ENCODE measurements at regions not wholly inside any gene's neighbourhood (a gene's known extent, or its start where the extent isn't known, plus 50 kb on each side); places are given as distances from the start of the nearest gene placed in this dataset.

GRCh38 chr12:128164533-128164932, 102.4 kb upstream of the TMEM132C start:
- Histone ChIP-seq H2AFZ (ENCODE audit: low read length) (no peak overlapping the region), H3K27ac (ENCODE audit: low read depth, low read length) (no peak overlapping the region), H3K4me1 (ENCODE audit: insufficient read depth, low read length) (no peaks in the 10 kb centered on the region), H3K79me2 (ENCODE audit: insufficient read depth, low read length) (no peaks in the 10 kb centered on the region), H3K36me3 (ENCODE audit: insufficient read depth, low read length) (no peaks in the 10 kb centered on the region), H3K4me2 (ENCODE audit: insufficient read depth, low read length) (no peak overlapping the region), H3K4me3 (ENCODE audit: insufficient read depth, low read length) (no peak overlapping the region), H3K27me3 (ENCODE audit: insufficient read depth, low read length) (no peaks in the 10 kb centered on the region), H3K9me3 (ENCODE audit: low read depth, low read length) (peaks cover 4% of the 10 kb centered on the region), H4K20me1 (ENCODE audit: insufficient read depth, low read length) (no peaks in the 10 kb centered on the region)
- no peak for TF ChIP-seq CTCF (IDR thresholded peaks at IDR 0.05; ENCODE audit: extremely low read depth, low read depth, low read length)
- DNase-seq (ENCODE audit: insufficient read length, low spot score, missing footprints), result no peak

DNA sequence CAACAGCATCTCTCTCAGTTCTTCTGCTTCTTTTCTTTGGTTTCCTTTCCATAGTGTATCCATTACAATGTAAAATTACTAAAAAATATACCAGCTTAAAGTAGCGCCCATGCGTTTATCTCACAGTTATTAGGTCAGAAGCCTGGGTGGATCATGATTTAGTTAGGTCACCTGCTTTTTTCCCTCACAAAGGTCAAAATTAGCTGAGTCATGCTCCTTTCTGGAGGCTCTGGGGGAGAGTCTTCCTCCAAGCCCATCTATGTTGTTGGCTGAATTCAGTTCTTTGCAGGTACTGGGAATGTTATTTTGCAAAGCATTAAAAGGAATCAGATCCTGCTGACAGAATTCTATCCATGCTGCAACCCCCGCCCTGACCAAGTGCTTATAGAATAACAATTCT, 101.6 kb upstream of the TMEM132C start:
- no peaks in the 10 kb centered on the region for H3K4me1 ChIP-seq (ENCODE audit: insufficient read depth, low read length)
- no peak overlapping the region for H3K4me3 ChIP-seq (ENCODE audit: insufficient read depth, low read length)
- DNase-seq (ENCODE audit: insufficient read length, low spot score, missing footprints), result no peak
- H3K9me3 ChIP-seq (ENCODE audit: low read depth, low read length), result peaks cover 4% of the 10 kb centered on the region
- no peaks in the 10 kb centered on the region for H3K79me2 ChIP-seq (ENCODE audit: insufficient read depth, low read length)
- no peak for TF ChIP-seq CTCF (IDR thresholded peaks at IDR 0.05; ENCODE audit: extremely low read depth, low read depth, low read length)
- H2AFZ ChIP-seq (ENCODE audit: low read length), result no peak overlapping the region
- H3K36me3 ChIP-seq (ENCODE audit: insufficient read depth, low read length), result no peaks in the 10 kb centered on the region
- H4K20me1 ChIP-seq (ENCODE audit: insufficient read depth, low read length), result no peaks in the 10 kb centered on the region
- no peaks in the 10 kb centered on the region for H3K27me3 ChIP-seq (ENCODE audit: insufficient read depth, low read length)
- H3K4me2 ChIP-seq (ENCODE audit: insufficient read depth, low read length), result no peak overlapping the region
- H3K27ac ChIP-seq (ENCODE audit: low read depth, low read length), result no peak overlapping the region

DNA sequence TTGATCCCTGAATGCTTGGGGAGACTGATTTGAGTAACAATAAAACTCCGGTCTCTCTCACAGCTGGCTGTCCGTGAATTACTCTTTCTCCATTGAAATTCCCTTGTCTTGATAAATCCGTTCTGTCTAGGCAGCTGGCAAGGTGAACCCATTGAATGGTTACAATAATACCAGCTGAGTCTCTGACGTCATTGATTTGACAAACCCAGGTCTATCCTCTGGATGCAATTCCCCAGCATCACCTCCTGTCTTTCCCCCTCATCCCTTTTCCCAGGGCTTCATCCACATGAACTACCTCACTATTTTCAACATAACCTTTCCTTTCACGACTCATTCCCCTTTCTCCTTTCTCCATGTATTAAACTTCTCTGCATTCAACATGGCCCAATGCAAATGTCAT, 98.7 kb upstream of the TMEM132C start:
- Histone ChIP-seq H3K4me1 (ENCODE audit: insufficient read depth, low read length) (no peaks in the 10 kb centered on the region), H3K79me2 (ENCODE audit: insufficient read depth, low read length) (no peaks in the 10 kb centered on the region), H2AFZ (ENCODE audit: low read length) (no peak overlapping the region), H3K36me3 (ENCODE audit: insufficient read depth, low read length) (no peaks in the 10 kb centered on the region), H3K4me2 (ENCODE audit: insufficient read depth, low read length) (no peak overlapping the region), H3K27me3 (ENCODE audit: insufficient read depth, low read length) (no peaks in the 10 kb centered on the region), H3K27ac (ENCODE audit: low read depth, low read length) (no peak overlapping the region), H4K20me1 (ENCODE audit: insufficient read depth, low read length) (no peaks in the 10 kb centered on the region), H3K4me3 (ENCODE audit: insufficient read depth, low read length) (no peak overlapping the region), H3K9me3 (ENCODE audit: low read depth, low read length) (peaks cover 4% of the 10 kb centered on the region)
- DNase-seq (ENCODE audit: insufficient read length, low spot score, missing footprints), result no peak
- no peak for TF ChIP-seq CTCF (IDR thresholded peaks at IDR 0.05; ENCODE audit: extremely low read depth, low read depth, low read length)

GRCh38 chr12:128170181-128170580, 96.8 kb upstream of the TMEM132C start:
- H3K4me3 ChIP-seq (ENCODE audit: insufficient read depth, low read length), result no peak overlapping the region
- H4K20me1 ChIP-seq (ENCODE audit: insufficient read depth, low read length), result no peaks in the 10 kb centered on the region
- TF ChIP-seq CTCF (IDR thresholded peaks at IDR 0.05; ENCODE audit: extremely low read depth, low read depth, low read length), result no peak
- H3K27ac ChIP-seq (ENCODE audit: low read depth, low read length), result no peak overlapping the region
- H3K27me3 ChIP-seq (ENCODE audit: insufficient read depth, low read length), result no peaks in the 10 kb centered on the region
- H3K4me2 ChIP-seq (ENCODE audit: insufficient read depth, low read length), result no peak overlapping the region
- no peak for DNase-seq (ENCODE audit: insufficient read length, low spot score, missing footprints)
- no peak overlapping the region for H2AFZ ChIP-seq (ENCODE audit: low read length)
- no peaks in the 10 kb centered on the region for H3K79me2 ChIP-seq (ENCODE audit: insufficient read depth, low read length)
- no peaks in the 10 kb centered on the region for H3K4me1 ChIP-seq (ENCODE audit: insufficient read depth, low read length)
- no peaks in the 10 kb centered on the region for H3K36me3 ChIP-seq (ENCODE audit: insufficient read depth, low read length)
- peaks cover 2% of the 10 kb centered on the region for H3K9me3 ChIP-seq (ENCODE audit: low read depth, low read length)
